GDM1 (cell line): ENCODE measurements at regions not wholly inside any gene's neighbourhood (a gene's known extent, or its start where the extent isn't known, plus 50 kb on each side); places are given as distances from the start of the nearest gene placed in this dataset.
"Not testable (repeated sequence)": the region's sequence is repeated elsewhere in the genome, so short reads cannot be mapped to it uniquely, and the experiment has no call there.

ENCODE experiments used
- DNase-seq: peaks from one replicate; lab custom pipeline; 2025; lab: John Stamatoyannopoulos, UW

DNA sequence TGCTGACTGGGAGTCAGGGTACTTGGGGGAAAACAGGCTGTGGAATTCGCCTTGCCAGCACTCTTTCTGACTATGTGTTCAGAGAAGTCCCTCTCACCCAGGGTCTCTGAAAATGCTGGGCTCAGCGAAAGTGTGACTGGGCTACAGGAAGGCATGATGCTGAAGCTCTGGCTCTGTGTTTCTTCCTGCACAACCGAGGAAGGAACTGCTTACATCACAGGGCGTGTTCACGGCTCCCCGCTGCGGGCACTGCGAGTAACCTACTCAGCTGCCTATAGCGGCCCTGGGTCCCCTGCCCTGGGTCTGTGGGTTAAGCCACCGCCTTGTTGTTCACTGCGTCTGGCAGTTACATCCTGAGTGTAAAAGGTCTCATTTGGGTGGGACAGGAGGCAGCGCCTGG, 222.4 kb upstream of the IRX4 start:
- DNase-seq, result no peak

DNA sequence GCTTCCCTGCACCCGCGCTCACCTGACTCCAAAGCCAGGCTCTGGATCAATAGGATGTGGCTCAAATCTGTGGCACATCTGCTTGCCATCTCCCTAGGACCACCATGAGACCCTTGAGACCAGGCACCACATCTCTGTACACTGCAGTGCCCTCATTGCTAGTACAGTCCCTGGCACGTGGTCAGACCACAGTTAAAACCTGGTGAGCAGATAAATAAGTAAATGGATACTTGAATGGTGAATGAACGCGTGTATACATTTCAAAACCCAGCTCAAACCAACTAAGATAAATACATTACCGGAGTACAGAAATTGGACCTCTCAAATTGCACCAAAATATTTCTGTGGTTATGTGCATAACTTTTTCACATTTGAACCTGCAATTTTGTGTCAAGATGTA, 221.2 kb upstream of the IRX4 start:
- no peak for DNase-seq

- DNase-seq, result no peak
These were observed 220.4 kb upstream of the IRX4 start for GRCh38 chr5:2102819-2103776.

DNA sequence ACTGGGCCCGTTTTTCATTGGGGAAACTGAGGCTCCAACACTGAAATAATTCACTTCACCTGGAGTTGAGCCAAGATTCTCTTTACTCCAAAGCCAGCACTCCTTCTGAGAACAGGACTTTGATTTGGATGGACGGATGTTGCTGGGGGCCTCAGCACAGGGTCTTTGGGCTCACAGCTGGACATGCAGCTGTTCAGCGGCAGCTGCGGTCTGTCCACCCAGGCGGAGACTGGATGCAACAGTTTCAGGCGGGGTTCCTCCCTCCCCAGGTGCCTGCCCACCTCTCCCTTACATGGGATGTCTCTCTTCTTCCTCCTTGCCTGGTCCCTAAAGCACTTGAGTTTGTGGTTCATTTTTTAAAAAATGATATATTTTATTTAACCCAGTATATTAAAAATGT, 219.0 kb upstream of the IRX4 start:
- no peak for DNase-seq

- no peak for DNase-seq
These were observed 214.3 kb upstream of the IRX4 start for GRCh38 chr5:2096887-2097505.

- DNase-seq, result no peak
These were observed 212.3 kb upstream of the IRX4 start for GRCh38 chr5:2095011-2095410.

GRCh38 chr5:2094616-2094995, 211.9 kb upstream of the IRX4 start:
- no peak for DNase-seq

DNA sequence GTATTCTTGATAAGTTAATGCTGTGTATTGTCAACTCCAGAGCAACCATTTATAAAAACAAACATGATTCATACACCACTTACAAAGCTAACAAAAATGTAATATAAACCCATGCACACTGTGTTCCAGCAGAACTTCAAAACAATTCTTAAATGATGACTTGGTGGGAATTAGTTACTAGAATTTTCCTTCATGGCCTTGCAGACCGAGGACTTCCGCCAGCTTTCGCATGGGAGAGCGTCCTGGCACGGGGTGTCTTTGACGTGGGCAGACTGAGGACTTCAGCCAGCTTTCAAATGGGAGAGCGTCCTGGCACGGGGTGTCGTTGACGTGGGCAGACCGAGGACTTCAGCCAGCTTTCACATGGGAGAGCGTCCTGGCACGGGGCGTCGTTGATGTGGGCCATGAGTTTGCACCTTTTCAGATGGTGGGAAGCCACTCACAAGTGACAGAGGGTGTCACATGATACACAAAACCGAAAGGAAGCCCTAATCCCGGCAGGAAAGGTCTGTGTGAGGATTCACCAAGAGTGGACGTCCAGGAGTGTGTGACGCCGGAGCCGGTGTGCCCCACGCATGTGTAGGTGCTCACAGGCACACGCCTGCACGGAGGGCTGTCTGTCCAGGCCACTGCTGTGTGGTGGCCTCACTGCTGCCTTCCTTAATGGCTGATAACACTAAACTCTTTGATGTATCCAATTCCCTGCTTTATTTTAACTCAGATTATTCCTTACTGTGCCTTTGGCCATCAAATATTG, 211.3 kb upstream of the IRX4 start:
- no peak for DNase-seq

DNA sequence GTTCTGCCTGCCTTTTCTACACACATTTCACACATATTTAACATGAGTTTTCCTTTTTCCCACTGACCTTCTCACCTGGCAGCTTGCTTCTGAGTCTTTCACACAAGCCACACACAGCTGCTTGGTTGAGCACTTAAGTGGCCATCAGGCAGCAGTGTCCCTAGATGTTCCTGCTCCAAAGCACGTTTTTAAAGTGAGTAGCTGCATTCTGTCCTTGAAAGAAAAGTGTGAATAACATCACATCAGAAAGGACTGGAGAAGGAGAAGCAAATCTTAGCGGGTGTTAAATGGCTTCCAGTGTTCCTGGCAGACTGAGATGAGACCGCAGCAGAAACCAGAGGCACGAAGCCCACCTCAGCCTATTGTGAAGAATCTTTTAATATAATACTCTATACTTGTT, 209.2 kb upstream of the IRX4 start:
- DNase-seq, result no peak

DNA sequence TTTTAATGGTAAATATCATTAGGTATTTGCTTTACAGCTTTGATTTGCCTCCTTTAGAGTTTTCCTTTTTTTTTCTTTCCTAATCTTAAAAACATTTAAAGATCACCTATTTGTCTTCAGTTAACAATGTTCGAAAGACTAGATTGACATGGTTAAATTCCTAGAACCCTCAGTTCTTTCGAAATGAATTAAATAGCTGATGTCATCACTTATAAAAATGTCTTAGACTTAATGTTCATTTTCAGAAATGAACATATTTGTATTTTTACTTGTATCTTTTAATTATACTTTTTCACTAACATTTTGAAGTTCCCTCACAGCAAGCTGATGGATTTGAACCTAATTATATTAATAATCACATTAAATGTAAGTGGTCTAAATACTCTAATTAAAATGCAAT, 205.3 kb upstream of the IRX4 start:
- DNase-seq, result no peak

DNA sequence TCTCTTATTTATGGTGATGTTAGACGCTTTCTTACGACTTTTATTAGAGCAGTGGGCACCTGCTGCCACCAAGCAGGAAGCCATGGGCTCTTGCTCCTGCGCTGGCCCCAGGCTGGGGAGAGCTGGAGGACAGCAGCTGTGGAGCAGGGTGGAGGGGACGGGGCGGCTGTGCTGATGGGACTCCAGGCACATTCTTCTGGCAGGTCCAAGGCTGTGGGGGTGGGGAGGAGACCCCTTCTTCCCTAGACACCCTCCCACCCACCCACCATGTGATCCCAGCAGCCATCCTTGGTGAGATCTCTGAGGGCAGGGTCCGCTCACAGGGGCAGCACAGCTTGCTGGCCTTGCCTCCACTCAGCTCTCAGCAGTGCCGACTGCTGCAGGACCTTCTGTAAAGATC, 192.6 kb upstream of the IRX4 start:
- no peak for DNase-seq

DNA sequence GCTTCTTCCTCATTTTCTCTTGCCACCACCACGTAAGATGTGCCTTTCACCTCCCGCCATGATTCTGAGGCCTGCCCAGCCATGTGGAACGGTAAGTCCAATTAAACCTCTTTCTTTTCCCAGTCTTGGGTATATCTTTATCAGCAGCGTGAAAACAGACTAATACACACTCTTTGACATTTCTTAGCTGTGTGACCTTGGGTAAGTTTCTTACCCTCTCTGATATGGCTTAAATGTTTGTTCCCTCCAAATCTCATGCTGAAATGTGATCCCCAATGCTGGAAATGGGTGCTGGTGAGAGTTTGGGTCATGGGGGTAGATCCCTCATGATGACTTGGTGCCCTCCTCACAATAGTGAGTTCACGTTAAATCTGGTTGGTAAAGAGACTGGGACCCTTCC, 188.8 kb upstream of the IRX4 start:
- no peak for DNase-seq

DNA sequence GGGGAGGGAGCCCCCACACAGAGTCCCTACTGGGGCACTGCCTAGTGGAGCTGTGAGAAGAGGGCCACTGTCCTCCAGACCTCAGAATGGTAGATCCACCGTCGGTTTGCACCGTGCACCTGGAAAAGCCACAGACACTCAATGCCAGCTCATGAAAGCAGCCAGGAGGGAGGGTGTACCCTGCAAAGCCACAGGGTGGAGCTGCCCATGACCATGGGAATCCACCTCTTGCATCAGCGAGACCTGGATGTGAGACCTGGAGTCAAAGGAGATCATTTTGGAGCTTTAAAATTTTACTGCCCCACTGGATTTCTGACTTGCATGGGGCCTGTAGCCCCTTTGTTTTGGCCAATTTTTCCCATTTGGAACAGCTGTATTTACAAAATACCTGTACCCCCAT, 188.1 kb upstream of the IRX4 start:
- not testable (repeated sequence) for DNase-seq

GRCh38 chr5:2068531-2068930, 185.8 kb upstream of the IRX4 start:
- no peak for DNase-seq

DNA sequence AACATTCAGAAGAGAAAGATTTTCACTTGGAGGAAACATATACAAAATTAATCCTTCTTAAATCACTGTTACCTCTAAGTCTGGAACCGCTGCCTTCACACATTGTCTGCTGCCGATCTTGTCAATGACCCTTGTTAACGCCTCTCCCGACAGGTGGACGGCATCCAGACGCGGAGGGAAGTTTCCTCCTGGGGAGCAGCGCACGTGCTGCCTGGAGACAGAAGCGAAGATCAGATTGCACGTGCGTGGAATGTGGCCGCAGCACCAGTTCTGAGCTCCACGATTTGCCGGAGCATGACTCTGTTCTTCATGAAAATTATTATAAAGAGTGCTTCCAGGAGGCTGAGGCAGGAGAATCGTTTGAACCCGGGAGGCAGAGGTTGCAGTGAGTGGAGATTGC, 183.6 kb upstream of the IRX4 start:
- no peak for DNase-seq

GRCh38 chr5:2063380-2063779, 180.7 kb upstream of the IRX4 start:
- DNase-seq, result not testable (repeated sequence)

- no peak for DNase-seq
These were observed 170.0 kb upstream of the IRX4 start for GRCh38 chr5:2052687-2053086.

DNA sequence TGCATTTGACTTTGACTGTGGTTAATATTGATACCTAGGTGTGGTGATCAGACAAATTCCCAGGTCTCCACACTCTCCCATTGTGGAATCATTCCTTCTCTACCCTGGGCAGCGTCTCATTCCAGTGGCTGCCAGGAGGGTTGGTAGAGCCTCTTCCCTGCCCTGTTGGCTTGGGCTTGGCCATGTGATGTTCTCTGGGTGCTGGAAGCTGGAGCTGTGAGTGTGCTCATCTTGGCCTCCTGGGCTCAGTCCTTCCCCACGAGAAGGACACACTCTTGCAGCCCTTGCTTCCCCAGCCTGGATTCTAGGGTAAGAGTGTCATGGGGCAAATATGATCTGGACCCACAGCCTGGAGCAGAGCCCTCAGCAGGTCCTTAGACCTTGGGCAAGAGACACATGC, 167.2 kb upstream of the IRX4 start:
- DNase-seq, result no peak

DNA sequence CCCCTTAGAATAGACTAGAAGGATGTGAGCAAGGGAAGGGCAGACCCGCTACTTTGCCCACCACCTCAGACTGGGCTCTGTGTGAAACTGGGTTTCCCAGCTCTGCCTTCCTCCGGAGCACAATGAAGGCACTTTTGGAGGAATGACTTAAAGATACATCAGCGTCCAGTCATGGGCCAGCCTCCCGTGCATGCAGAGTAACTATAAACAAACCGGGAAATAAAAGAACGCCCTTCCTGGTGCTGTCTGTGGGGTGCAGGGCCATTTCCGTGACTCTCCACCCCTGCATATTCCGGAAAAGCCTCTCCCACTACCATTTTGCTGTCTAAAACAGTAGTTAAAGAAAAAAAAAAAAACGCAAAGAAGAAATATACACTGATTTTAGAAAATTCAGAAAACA, 165.9 kb upstream of the IRX4 start:
- no peak for DNase-seq

DNA sequence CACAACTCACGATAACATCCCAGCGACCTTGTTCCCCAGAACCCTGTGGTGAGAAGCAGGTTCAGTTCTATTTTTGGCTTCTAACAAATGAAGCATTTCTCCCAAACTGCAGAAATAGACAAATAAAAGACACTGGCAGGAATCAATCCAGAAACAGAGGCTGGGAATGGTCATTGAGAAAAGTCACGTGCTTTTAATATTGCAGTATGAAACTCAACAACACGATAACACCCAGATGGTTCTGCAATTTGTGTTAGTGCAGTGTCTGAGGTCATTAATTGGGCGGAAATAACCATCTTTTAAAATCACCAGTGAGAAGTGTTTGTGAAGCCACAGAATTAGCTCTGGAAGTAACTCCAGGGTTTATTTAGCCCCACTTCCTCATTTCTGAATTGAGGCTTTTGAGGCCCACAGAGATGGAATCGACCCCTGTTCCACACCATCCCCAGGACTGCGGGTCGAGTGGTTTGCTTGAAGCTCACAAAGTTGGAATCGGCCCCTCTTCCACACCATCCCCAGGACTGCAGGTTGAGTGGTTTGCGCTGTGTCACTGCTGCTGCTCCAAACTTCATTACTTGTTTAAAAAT, 164.7 kb upstream of the IRX4 start:
- no peak for DNase-seq

DNA sequence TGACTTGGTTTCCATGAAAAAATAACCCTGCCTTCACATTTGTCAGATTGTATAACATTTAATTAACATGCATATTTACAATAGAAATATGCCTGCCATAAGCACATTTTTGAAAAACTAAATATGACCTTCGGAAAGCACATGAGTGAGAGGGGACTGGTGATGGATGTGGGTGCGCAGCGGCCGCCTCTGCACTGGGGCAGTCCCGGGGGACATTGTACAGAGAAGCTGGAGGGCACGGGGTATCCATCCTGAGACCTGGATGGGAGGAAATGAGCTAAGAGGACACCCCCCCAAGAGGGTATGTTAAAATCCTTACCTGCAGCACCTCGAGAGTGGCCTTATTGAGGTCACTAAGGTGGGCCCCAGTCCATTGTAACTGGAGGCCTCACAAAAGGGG, 161.3 kb upstream of the IRX4 start:
- no peak for DNase-seq

DNA sequence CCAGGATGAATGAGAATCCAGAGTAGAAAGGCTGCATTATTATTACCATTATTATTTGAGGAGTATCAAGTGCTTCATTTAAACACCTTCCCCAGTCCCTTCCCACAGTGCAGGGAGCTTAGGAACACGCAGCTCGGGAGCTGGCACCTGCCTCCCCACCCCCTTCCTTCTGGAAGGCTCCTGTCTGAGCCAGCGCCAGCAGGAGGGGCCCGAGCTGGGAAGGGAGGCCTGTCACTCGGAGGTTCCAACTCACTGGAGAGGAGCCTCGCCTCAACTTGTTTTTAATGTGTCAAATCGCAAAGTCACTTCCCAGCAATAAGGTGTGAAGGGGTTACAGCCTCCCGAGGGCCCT, 156.4 kb upstream of the IRX4 start:
- DNase-seq, result no peak
